ENCODE measurements at regions not wholly inside any gene's neighbourhood (a gene's known extent, or its start where the extent isn't known, plus 50 kb on each side); places are given as distances from the start of the nearest gene placed in this dataset.

GRCh38 chr5:72587661-72588308, 80.6 kb upstream of the ZNF366 start (continued):
- TF ChIP-seq E2F3 (CRISPR knock-in tag; IDR thresholded peaks at IDR 0.05) (peak; percentile 59; the same call in 1 of the 2 replicates), ZNF12 (CRISPR knock-in tag; IDR thresholded peaks at IDR 0.05) (no peak), MTA3 (IDR thresholded peaks at IDR 0.05; ENCODE audit: borderline replicate concordance) (no peak), ZHX1 (conservative IDR thresholded peaks at IDR 0.05; ENCODE audit: low read length) (no peak), POLR3G (IDR thresholded peaks at IDR 0.05; ENCODE audit: extremely low read depth, insufficient read length, insufficient replicate concordance) (no peak), ZNF398 (CRISPR knock-in tag; IDR thresholded peaks at IDR 0.05) (no peak), HMG20B (CRISPR knock-in tag; IDR thresholded peaks at IDR 0.05) (no peak), ETV1 (tag; conservative IDR thresholded peaks at IDR 0.05; ENCODE audit: low read depth) (peak; percentile 64; the same call in 1 of the 2 replicates), TAF7 (tag; IDR thresholded peaks at IDR 0.05) (no peak), TRIM28 (IDR thresholded peaks at IDR 0.05) (no peak), MEIS2 (IDR thresholded peaks at IDR 0.05; ENCODE audit: partially characterized antibody) (no peak), DACH1 (IDR thresholded peaks at IDR 0.05; ENCODE audit: partially characterized antibody) (no peak), ATF3 (IDR thresholded peaks at IDR 0.05) (no peak), ATF3 (CRISPR knock-in tag; conservative IDR thresholded peaks at IDR 0.05) (no peak), CREB1 (IDR thresholded peaks at IDR 0.05) (no peak), CREB1 (CRISPR knock-in tag; IDR thresholded peaks at IDR 0.05) (no peak), HMGXB4 (CRISPR knock-in tag; IDR thresholded peaks at IDR 0.05) (no peak), UBTF (IDR thresholded peaks at IDR 0.05; ENCODE audit: borderline replicate concordance in 1 of 2, low read depth in 2 of 2, low read length in 2 of 2) (no peak), ZNF75A (CRISPR knock-in tag; IDR thresholded peaks at IDR 0.05) (no peak), ETS2 (tag; IDR thresholded peaks at IDR 0.05; ENCODE audit: borderline replicate concordance, poor library complexity, severe bottlenecking) (no peak)
